K562 (cell line): ENCODE measurements at regions not wholly inside any gene's neighbourhood (a gene's known extent, or its start where the extent isn't known, plus 50 kb on each side); places are given as distances from the start of the nearest gene placed in this dataset.

Source experiments
- ATAC-seq: fragments of 200-7000 bp; cut with Tn5 transposase; 3 replicates; pipeline ENCODE4 v1.9.1; 2020; ENCODE audit warnings: moderate library complexity
- BruUV-seq: library from RNA; stranded (reverse); fragments of 400-500 nt; replicated peaks from 2 replicates; lab custom pipeline; 2021; lab: Mats Ljungman, UMichigan
- CTCF ChIA-PET: fragments of 300-600 bp; formaldehyde crosslinking; extraction: SDS; loops from one replicate; lab custom pipeline; 2021; ENCODE audit warnings: low intra/inter-chr PET ratio; lab: Yijun Ruan, JAX
- POLR2A ChIA-PET: fragments of 300-600, 350-650 bp; sonication (Branson Sonifier 250); formaldehyde crosslinking; extraction: SDS; loops from one replicate; lab custom pipeline; 2021; ENCODE audit warnings: antibody characterized with exemption, inconsistent platforms; lab: Yijun Ruan, JAX
- DNase-seq, 4 experiments: peaks; one replicate each; pipeline versions ENCODE4 v3.0.0 to v3.0.0-alpha.2; 2011 to 2018; ENCODE audit warnings: low spot score in 3 of 4, mixed read lengths in 3 of 4; ENCODE audit errors: extremely low read depth in 1 of 4
- FAIRE-seq: peaks from 2 replicates; lab custom pipeline; 2011; peaks lifted over from hg19 to GRCh38; lab: Jason Lieb, UNC
- H2AFZ ChIP-seq: 2 replicates; pipeline ENCODE4 v1.6.0; 2011; ENCODE audit warnings: low read depth, low read length, control low read depth, inconsistent platforms
- H3K27ac ChIP-seq: fragments of 200-600 bp; 3 replicates; pipeline ENCODE4 v1.8.0; 2011; ENCODE audit warnings: low read depth, mild to moderate bottlenecking, control low read depth, inconsistent platforms, low read length, moderate library complexity, mixed read lengths; ENCODE audit errors: extremely low read depth
- H3K27me3 ChIP-seq, 2 experiments: fragments of 300-600 bp in 1 of 2; 2 replicates in 1 of 2; 3 replicates in 1 of 2; pipeline versions ENCODE4 v1.6.0 to v1.8.0; 2011; ENCODE audit warnings: inconsistent platforms in 2 of 2, low read length in 2 of 2, mild to moderate bottlenecking in 1 of 2, mixed read lengths in 1 of 2, moderate library complexity in 1 of 2; ENCODE audit not compliant: control insufficient read depth in 2 of 2, insufficient read depth in 2 of 2
- H3K36me3 ChIP-seq: fragments of 300-600 bp; 3 replicates; pipeline ENCODE4 v1.8.0; 2011; ENCODE audit warnings: mild to moderate bottlenecking, low read length, inconsistent platforms; ENCODE audit not compliant: control insufficient read depth, insufficient read depth
- H3K4me1 ChIP-seq, 2 experiments: fragments of 200-600 bp in 1 of 2; replicated peaks in 1 of 2; 2 replicates in 1 of 2; 3 replicates in 1 of 2; pipeline versions ENCODE4 v1.5.1 to v1.8.0; 2011; ENCODE audit warnings: inconsistent platforms in 2 of 2, low read length in 2 of 2, mild to moderate bottlenecking in 1 of 2, mixed read lengths in 1 of 2, moderate library complexity in 1 of 2; ENCODE audit not compliant: control insufficient read depth in 2 of 2, insufficient read depth in 2 of 2
- H3K4me2 ChIP-seq: 2 replicates; pipeline ENCODE4 v1.6.1; 2011; ENCODE audit warnings: low read length, control low read depth, inconsistent platforms, mixed read lengths; ENCODE audit not compliant: insufficient read depth
- H3K4me3 ChIP-seq: fragments of 200-600 bp; sonication (generic), shearing (Covaris generic); 2 replicates; pipeline ENCODE4 v1.5.1; 2016; ENCODE audit warnings: control low read depth, inconsistent platforms
- H3K79me2 ChIP-seq: fragments of 200-600 bp; 3 replicates; pipeline ENCODE4 v1.8.0; 2011; ENCODE audit warnings: low read length, inconsistent platforms; ENCODE audit not compliant: control insufficient read depth, insufficient read depth
- H3K9ac ChIP-seq, 2 experiments: 2 replicates each; pipeline versions ENCODE4 v1.6.0 to v1.6.1; 2011; ENCODE audit warnings: low read depth in 2 of 2, low read length in 2 of 2, control low read depth in 1 of 2, inconsistent platforms in 1 of 2, mild to moderate bottlenecking in 1 of 2, mixed read lengths in 1 of 2; ENCODE audit not compliant: insufficient read depth in 1 of 2
- H3K9me1 ChIP-seq: one replicate; pipeline ENCODE4 v1.6.0; 2011; ENCODE audit warnings: inconsistent platforms, mild to moderate bottlenecking, low read length, moderate library complexity; ENCODE audit not compliant: control insufficient read depth, insufficient read depth
- H3K9me3 ChIP-seq: replicated peaks from 2 replicates; pipeline ENCODE4 v1.5.1; 2011; ENCODE audit warnings: low read depth, low read length, inconsistent platforms; ENCODE audit not compliant: control insufficient read depth, insufficient read depth
- H4K20me1 ChIP-seq: replicated peaks from 2 replicates; pipeline ENCODE4 v1.6.1; 2011; ENCODE audit warnings: low read length, inconsistent platforms, mixed read lengths; ENCODE audit not compliant: control insufficient read depth, insufficient read depth
- CBFA2T3 ChIP-seq: fragments of 450-650 bp; IDR thresholded peaks from 2 replicates; pipeline ENCODE4 v1.6.1; 2017
- CEBPB ChIP-seq: fragments of 450-650 bp; IDR thresholded peaks from 2 replicates; pipeline ENCODE4 v1.6.1; 2016; ENCODE audit warnings: missing genetic modification characterization, missing compliant biosample characterization
- GTF2A2 ChIP-seq: IDR thresholded peaks from 2 replicates; pipeline ENCODE4 v1.6.1; 2016; ENCODE audit warnings: mild to moderate bottlenecking, missing genetic modification characterization, missing compliant biosample characterization
- KAT8 ChIP-seq: fragments of 450-650 bp; IDR thresholded peaks from 2 replicates; pipeline ENCODE4 v1.6.1; 2016; ENCODE audit warnings: low read depth, mild to moderate bottlenecking
- LEF1 ChIP-seq: fragments of 450-650 bp; IDR thresholded peaks from 2 replicates; pipeline ENCODE4 v1.6.1; 2016; ENCODE audit warnings: mild to moderate bottlenecking
- NCOR1 ChIP-seq: fragments of 450-650 bp; IDR thresholded peaks from 2 replicates; pipeline ENCODE4 v1.6.1; 2016; ENCODE audit warnings: mild to moderate bottlenecking, moderate library complexity
- NEUROD1 ChIP-seq: fragments of 150-350 bp; IDR thresholded peaks from 2 replicates; pipeline ENCODE4 v1.6.1; 2014; ENCODE audit warnings: borderline replicate concordance, low read length, low read depth; ENCODE audit not compliant: partially characterized antibody
- RBM34 ChIP-seq: fragments of 200-400 bp; formaldehyde crosslinking; IDR thresholded peaks from 2 replicates; pipeline ENCODE4 v1.6.1; 2018; ENCODE audit warnings: low read length, borderline replicate concordance; ENCODE audit not compliant: insufficient read depth
- RFX5 ChIP-seq: IDR thresholded peaks from 2 replicates; pipeline ENCODE4 v1.6.1; 2011; ENCODE audit warnings: low read depth, mild to moderate bottlenecking, improper control_type of control experiment, low read length
- TFAM ChIP-seq: fragments of 250-450 bp; sonication (Bioruptor Pico); conservative IDR thresholded peaks from 2 replicates; pipeline ENCODE4 v1.5.0; 2021; ENCODE audit warnings: mild to moderate bottlenecking, moderate library complexity
- ZEB2 ChIP-seq: fragments of 450-650 bp; IDR thresholded peaks from 2 replicates; pipeline ENCODE4 v1.6.1; 2016
- ZNF780A ChIP-seq: fragments of 250-450 bp; sonication (Bioruptor Pico); IDR thresholded peaks from 2 replicates; pipeline ENCODE4 v1.5.0; 2021; ENCODE audit warnings: mild to moderate bottlenecking
- ZNF830 ChIP-seq: fragments of 250-450 bp; sonication (Bioruptor Pico); IDR thresholded peaks from 2 replicates; pipeline ENCODE4 v1.5.0; 2021; ENCODE audit warnings: mild to moderate bottlenecking
- ZSCAN29 ChIP-seq: fragments of 450-650 bp; IDR thresholded peaks from 2 replicates; pipeline ENCODE4 v1.6.1; 2017
- WGBS: fragments of 100-300 bp; shearing (Covaris generic); methylation state at CpG from one replicate; pipeline ENCODE4 v1.1.6; 2016; ENCODE audit warnings: low coverage, mixed read lengths; ENCODE audit not compliant: insufficient coverage; ENCODE audit errors: missing lambda C conversion rate; 5-methylcytosine and 5-hydroxymethylcytosine counted together
- in situ Hi-C: fragments of 300-500 bp; cut with MboI; formaldehyde crosslinking; loops from 4 replicates; pipeline ENCODE4 v1.15.0; 2018; ENCODE audit warnings: inconsistent platforms, mixed read lengths
- intact Hi-C: fragments of 100-400 bp; cut with micrococcal nuclease; formaldehyde crosslinking; loops from 2 replicates; pipeline ENCODE4 v1.14.2; 2022

GRCh38 chr16:86887416-86887815 lies 309.1 kb downstream of the FOXL1 start:
- no peak for FAIRE-seq
- TF ChIP-seq GTF2A2 (tag) (no peak), NCOR1 (no peak), KAT8 (no peak), LEF1 (no peak), TFAM (no peak), CEBPB (tag) (no peak), ZNF830 (no peak), NEUROD1 (no peak), ZNF780A (CRISPR knock-in tag) (no peak), RBM34 (no peak), RFX5 (no peak), CBFA2T3 (no peak), ZSCAN29 (no peak), ZEB2 (no peak)
- BruUV-seq: no TSS peak
- WGBS: 2% methylated on average over 7 of the region's 8 CpGs
- intact Hi-C loops: no loop called here
- H3K4me1 ChIP-seq: no peaks in the 10 kb centered on the region
- ChIA-PET CTCF (no interaction called here), POLR2A (no interaction called here)
- no peaks in the 10 kb centered on the region; the same call in 1 of the 2 replicates for H4K20me1 ChIP-seq
- H3K9me3 ChIP-seq: no peaks in the 10 kb centered on the region
- no peak for DNase-seq
- ATAC-seq: no peak
- peaks cover 1 to 33% of the 10 kb centered on the region in 2 experiments; a peak in 2 of 5 replicates for H3K27me3 ChIP-seq
- H3K27ac ChIP-seq: no peak overlapping the region
- no peak overlapping the region for H3K4me2 ChIP-seq
- no peaks in the 10 kb centered on the region for H3K79me2 ChIP-seq
- H3K9ac ChIP-seq: no peak overlapping the region
- H3K36me3 ChIP-seq: no peaks in the 10 kb centered on the region
- in situ Hi-C loops: no loop called here
- no peak overlapping the region for H2AFZ ChIP-seq
- H3K4me3 ChIP-seq: no peak overlapping the region
- no peaks in the 10 kb centered on the region for H3K9me1 ChIP-seq
